G401.6 (cell line): ENCODE measurements at regions not wholly inside any gene's neighbourhood (a gene's known extent, or its start where the extent isn't known, plus 50 kb on each side); places are given as distances from the start of the nearest gene placed in this dataset.

Experiments
- FAIRE-seq: peaks from 2 replicates; lab custom pipeline; 2012; peaks lifted over from hg19 to GRCh38; lab: Jason Lieb, UNC

- no peak for FAIRE-seq
These were observed 49.8 kb downstream of the PLCE1 start for GRCh38 chr10:94043431-94043990.

- FAIRE-seq, result no peak
These were observed 52.4 kb downstream of the PLCE1 start for GRCh38 chr10:94046098-94046497.

GRCh38 chr10:94047293-94047692 lies 53.6 kb downstream of the PLCE1 start:
- FAIRE-seq, result no peak

GRCh38 chr10:94049911-94050310 lies 56.2 kb downstream of the PLCE1 start:
- FAIRE-seq, result no peak

- FAIRE-seq, result no peak
These were observed 58.5 kb downstream of the PLCE1 start for GRCh38 chr10:94052281-94052680.

GRCh38 chr10:94052866-94053791 lies 59.4 kb downstream of the PLCE1 start:
- no peak for FAIRE-seq

GRCh38 chr10:94059178-94059883 lies 65.6 kb downstream of the PLCE1 start:
- no peak for FAIRE-seq

- FAIRE-seq, result no peak
These were observed 67.3 kb downstream of the PLCE1 start for GRCh38 chr10:94061026-94061425.

- FAIRE-seq, result no peak
These were observed 68.9 kb downstream of the PLCE1 start for GRCh38 chr10:94062611-94063010.

- no peak for FAIRE-seq
These were observed 71.6 kb downstream of the PLCE1 start for GRCh38 chr10:94065362-94065761.

GRCh38 chr10:94065787-94066186 lies 72.1 kb downstream of the PLCE1 start:
- no peak for FAIRE-seq

GRCh38 chr10:94066411-94066810 lies 72.7 kb downstream of the PLCE1 start:
- no peak for FAIRE-seq

- no peak for FAIRE-seq
These were observed 76.2 kb downstream of the PLCE1 start for GRCh38 chr10:94069884-94070283.

GRCh38 chr10:94074462-94074861 lies 80.7 kb downstream of the PLCE1 start:
- no peak for FAIRE-seq

GRCh38 chr10:94075506-94075905 lies 81.8 kb downstream of the PLCE1 start:
- FAIRE-seq, result no peak

- no peak for FAIRE-seq
These were observed 82.7 kb downstream of the PLCE1 start for GRCh38 chr10:94076325-94076841.

- FAIRE-seq, result no peak
These were observed 83.3 kb downstream of the PLCE1 start for GRCh38 chr10:94077042-94077441.

- FAIRE-seq, result no peak
These were observed 86.4 kb downstream of the PLCE1 start for GRCh38 chr10:94080108-94080507.

- no peak for FAIRE-seq
These were observed 90.0 kb downstream of the PLCE1 start for GRCh38 chr10:94083662-94084265.

GRCh38 chr10:94084344-94084743 lies 90.6 kb downstream of the PLCE1 start:
- FAIRE-seq, result no peak

- FAIRE-seq, result no peak
These were observed 91.6 kb downstream of the PLCE1 start for GRCh38 chr10:94085288-94085687.

GRCh38 chr10:94085766-94086437 lies 92.2 kb downstream of the PLCE1 start:
- FAIRE-seq, result no peak
